ENCODE measurements at regions not wholly inside any gene's neighbourhood (a gene's known extent, or its start where the extent isn't known, plus 50 kb on each side); places are given as distances from the start of the nearest gene placed in this dataset.

- TF ChIP-seq CTCF (conservative IDR thresholded peaks at IDR 0.05; ENCODE audit: low read depth, low read length) (no peak), EZH2 (IDR thresholded peaks at IDR 0.05; ENCODE audit: low read length, unreplicated experiment) (no peak), EZH2phosphoT487 (IDR thresholded peaks at IDR 0.05; ENCODE audit: borderline replicate concordance, low read length) (no peak)
Observed at GRCh38 chr13:70188567-70188966, 80.3 kb upstream of the KLHL1 start.
